Bronchial epithelial cell (primary cell): ENCODE measurements at regions not wholly inside any gene's neighbourhood (a gene's known extent, or its start where the extent isn't known, plus 50 kb on each side); places are given as distances from the start of the nearest gene placed in this dataset.

Experiments
- DNase-seq: peaks from one replicate; pipeline ENCODE4 v3.0.0-alpha.2; 2010; ENCODE audit warnings: low read depth
- FAIRE-seq: peaks from 2 replicates; lab custom pipeline; 2011; peaks lifted over from hg19 to GRCh38; lab: Jason Lieb, UNC
- H3K27me3 ChIP-seq: 2 replicates; pipeline ENCODE4 v1.5.1; 2011; ENCODE audit warnings: low read length; ENCODE audit not compliant: control insufficient read depth, insufficient read depth
- H3K36me3 ChIP-seq: 2 replicates; pipeline ENCODE4 v1.5.1; 2011; ENCODE audit warnings: low read length; ENCODE audit not compliant: control insufficient read depth, insufficient read depth
- H3K4me3 ChIP-seq: 2 replicates; pipeline ENCODE4 v1.5.1; 2011; ENCODE audit warnings: mild to moderate bottlenecking, low read depth, low read length, control low read depth
- TF ChIP-seq, protein P1 (sequence below): IDR thresholded peaks from 2 replicates; pipeline ENCODE4 v1.5.1; 2011; ENCODE audit warnings: mild to moderate bottlenecking, moderate library complexity, low read length, control low read depth, inconsistent platforms; ENCODE audit not compliant: insufficient read depth, severe bottlenecking

DNA sequence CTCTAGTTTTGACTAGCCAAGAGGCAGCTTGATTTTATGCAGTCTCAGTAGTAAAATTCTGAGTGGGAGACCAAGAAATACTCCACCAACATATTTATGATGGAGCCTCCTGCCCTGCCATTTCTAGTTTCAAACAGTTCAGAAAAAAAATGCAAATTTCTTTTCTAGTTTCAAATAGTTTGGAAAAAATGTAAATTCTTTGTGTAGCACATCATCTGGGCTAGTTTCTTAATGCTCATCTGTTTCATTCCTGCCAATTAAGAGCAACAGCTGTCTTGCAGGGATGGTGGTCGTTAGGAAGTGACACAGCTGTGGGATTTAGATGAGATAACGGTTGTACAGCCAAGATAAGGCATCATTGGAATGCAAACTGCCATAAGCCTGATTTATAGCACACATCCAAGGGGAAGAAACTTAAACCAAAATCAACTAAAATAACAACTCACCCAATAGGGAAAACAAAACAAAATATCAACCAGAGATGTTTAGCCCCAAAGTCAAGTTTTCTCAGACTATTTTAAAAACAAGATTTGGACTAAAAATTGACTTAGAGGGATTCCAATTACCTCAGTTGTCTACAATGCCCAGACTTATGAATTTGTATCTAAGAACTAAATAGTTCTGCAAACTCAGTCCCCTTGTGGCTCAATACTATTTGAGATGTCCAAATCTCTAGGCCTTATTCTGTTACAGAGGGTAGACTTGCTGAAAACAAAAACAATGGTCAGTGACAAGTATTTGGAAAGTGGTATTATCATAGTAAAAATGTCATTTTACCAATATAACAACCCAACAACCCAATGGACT lies 291.3 kb upstream of the ATP2B1 start:
- TF ChIP-seq, protein P1, sequence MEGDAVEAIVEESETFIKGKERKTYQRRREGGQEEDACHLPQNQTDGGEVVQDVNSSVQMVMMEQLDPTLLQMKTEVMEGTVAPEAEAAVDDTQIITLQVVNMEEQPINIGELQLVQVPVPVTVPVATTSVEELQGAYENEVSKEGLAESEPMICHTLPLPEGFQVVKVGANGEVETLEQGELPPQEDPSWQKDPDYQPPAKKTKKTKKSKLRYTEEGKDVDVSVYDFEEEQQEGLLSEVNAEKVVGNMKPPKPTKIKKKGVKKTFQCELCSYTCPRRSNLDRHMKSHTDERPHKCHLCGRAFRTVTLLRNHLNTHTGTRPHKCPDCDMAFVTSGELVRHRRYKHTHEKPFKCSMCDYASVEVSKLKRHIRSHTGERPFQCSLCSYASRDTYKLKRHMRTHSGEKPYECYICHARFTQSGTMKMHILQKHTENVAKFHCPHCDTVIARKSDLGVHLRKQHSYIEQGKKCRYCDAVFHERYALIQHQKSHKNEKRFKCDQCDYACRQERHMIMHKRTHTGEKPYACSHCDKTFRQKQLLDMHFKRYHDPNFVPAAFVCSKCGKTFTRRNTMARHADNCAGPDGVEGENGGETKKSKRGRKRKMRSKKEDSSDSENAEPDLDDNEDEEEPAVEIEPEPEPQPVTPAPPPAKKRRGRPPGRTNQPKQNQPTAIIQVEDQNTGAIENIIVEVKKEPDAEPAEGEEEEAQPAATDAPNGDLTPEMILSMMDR = no peak
- Histone ChIP-seq H3K4me3 (no peak overlapping the region), H3K27me3 (no peaks in the 10 kb centered on the region), H3K36me3 (no peaks in the 10 kb centered on the region)
- no peak for DNase-seq
- no peak for FAIRE-seq

DNA sequence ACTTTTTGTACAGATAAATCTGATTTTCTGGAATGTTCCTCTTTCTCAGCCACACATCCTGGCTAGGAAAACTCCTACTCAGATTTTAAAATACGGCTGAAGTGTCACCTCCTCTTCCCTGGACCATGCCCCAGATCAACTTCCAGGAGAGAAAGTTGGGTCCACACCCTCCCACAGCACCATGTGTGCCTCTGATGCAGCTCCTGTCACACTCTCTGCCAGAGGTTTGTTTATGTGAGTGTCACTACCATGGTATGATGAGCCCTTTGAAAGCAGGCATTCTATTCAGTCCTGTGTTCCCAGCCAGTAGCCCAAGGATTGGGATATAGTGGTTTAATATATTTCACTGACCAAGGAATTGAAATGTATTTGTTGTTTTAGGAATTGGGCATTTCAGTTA lies 287.2 kb upstream of the ATP2B1 start:
- FAIRE-seq (no peak), DNase-seq (no peak)
- Histone ChIP-seq H3K36me3 (no peaks in the 10 kb centered on the region), H3K27me3 (no peaks in the 10 kb centered on the region), H3K4me3 (no peak overlapping the region)
- TF ChIP-seq, protein P1 = no peak

DNA sequence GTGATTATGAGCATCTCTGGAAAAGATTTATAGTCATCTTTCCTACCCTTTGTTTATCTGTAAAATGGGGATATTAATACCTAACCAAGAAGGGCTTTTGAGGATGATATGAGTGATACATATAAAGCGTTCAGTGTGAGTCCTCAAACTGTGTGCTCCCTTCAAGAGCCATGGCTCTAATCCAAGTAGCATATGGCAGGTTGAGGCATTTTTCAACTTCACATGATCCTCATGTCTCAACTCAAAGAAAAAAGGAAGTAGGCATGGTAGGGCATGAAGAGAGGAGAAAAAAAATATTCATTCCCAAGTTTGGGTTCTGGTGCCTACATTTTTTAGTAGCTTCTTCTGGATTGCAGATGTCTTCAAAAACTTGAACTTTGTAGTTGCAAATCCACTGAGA lies 286.3 kb upstream of the ATP2B1 start:
- H3K36me3 ChIP-seq = no peaks in the 10 kb centered on the region
- DNase-seq = no peak
- H3K4me3 ChIP-seq = no peak overlapping the region
- H3K27me3 ChIP-seq = no peaks in the 10 kb centered on the region
- TF ChIP-seq, protein P1 = no peak
- FAIRE-seq = no peak

DNA sequence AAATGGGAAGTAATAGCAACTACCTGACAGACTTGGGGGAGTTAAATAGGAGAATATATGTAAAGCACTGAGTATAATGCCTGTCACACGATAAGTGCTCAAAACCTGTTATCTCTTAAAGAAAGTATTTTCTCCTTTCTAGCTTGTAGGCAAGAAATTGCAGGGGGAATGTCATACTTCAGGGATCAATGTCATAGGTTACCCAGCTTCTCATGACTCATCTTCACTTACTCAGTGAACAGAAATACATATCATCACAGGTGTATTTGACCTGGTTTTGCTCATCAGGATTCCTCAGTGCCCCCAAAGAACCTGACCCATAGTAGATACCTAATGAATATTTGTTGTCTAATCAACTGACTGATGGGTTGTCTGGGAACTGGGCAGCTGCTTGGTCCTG lies 285.0 kb upstream of the ATP2B1 start:
- no peak for FAIRE-seq
- H3K27me3 ChIP-seq = no peaks in the 10 kb centered on the region
- H3K36me3 ChIP-seq = no peaks in the 10 kb centered on the region
- no peak overlapping the region for H3K4me3 ChIP-seq
- TF ChIP-seq, protein P1 = no peak
- DNase-seq = peak; percentile 34

DNA sequence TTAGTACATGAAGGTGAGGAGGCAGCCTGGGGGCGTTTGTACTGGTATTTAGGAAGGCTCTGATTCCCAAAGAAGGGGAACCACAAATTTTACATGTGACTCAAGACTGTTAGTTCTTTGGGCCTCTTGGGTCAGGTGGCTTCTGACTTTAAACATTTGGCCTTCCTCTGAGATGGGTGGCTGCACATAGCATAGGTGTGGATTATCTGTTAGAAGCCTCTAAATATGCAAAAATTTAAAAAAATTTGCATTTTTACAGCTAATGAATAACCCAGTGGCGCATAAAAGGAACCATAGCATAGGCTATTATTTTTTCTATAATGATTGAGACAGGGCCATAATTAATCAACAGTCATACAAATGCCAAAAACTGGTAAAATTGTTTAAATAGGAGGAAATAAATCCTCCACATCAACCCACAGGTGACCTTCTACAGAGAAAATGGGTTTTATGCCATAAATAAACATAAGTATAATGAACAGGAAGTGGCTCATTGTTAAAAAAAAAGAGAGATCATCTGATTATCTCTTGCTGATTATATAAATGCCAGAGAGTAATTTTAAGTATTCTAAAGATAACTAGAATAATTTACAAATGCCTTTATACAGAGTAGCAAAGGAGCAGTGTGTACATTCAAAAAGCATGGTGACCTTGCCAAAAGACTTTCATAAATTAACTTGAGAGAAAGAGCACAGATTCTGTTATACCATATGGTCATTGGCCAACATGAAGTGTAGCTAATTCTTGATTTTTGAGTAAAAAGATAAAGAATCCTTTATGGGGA lies 284.2 kb upstream of the ATP2B1 start:
- TF ChIP-seq, protein P1 = no peak
- H3K27me3 ChIP-seq = no peaks in the 10 kb centered on the region
- FAIRE-seq = no peak
- H3K4me3 ChIP-seq = no peak overlapping the region
- no peak for DNase-seq
- H3K36me3 ChIP-seq = no peaks in the 10 kb centered on the region
